A673 (cell line): ENCODE measurements at regions not wholly inside any gene's neighbourhood (a gene's known extent, or its start where the extent isn't known, plus 50 kb on each side); places are given as distances from the start of the nearest gene placed in this dataset.

Experiments used
- BruUV-seq: library from RNA; stranded (reverse); fragments of 400-500 nt; replicated peaks from 2 replicates; lab custom pipeline; 2021; lab: Mats Ljungman, UMichigan
- CTCF ChIA-PET: fragments of 300-600 bp; sonication (Branson Sonifier 250); formaldehyde crosslinking; loops from one replicate; lab custom pipeline; 2022; ENCODE audit warnings: antibody characterized with exemption; lab: Charles Lee
- POLR2A ChIA-PET: fragments of 300-600 bp; sonication (Branson Sonifier 250); formaldehyde crosslinking; loops from one replicate; lab custom pipeline; 2022; ENCODE audit warnings: antibody characterized with exemption; ENCODE audit not compliant: low non-redundant PET; lab: Charles Lee
- DNase-seq: peaks from one replicate; pipeline ENCODE4 v3.0.0-alpha.2; 2015; ENCODE audit warnings: low spot score
- H3K27ac ChIP-seq: fragments of 200-600 bp; sonication (generic); 2 replicates; pipeline ENCODE4 v1.5.1; 2016; ENCODE audit warnings: mixed run types, low read depth, mild to moderate bottlenecking, mixed read lengths, antibody characterized with exemption, low read length; ENCODE audit not compliant: poor library complexity, severe bottlenecking
- H3K27me3 ChIP-seq: fragments of 200-600 bp; sonication (generic); replicated peaks from 2 replicates; pipeline ENCODE4 v1.6.1; 2017; ENCODE audit warnings: mixed run types, low read depth, mild to moderate bottlenecking, mixed read lengths, antibody characterized with exemption, low read length; ENCODE audit not compliant: insufficient read depth, poor library complexity
- H3K36me3 ChIP-seq: fragments of 200-600 bp; sonication (generic); 2 replicates; pipeline ENCODE4 v1.6.1; 2016; ENCODE audit warnings: mixed run types, mild to moderate bottlenecking, mixed read lengths, antibody characterized with exemption, low read length; ENCODE audit not compliant: insufficient read depth, poor library complexity, severe bottlenecking
- H3K4me1 ChIP-seq: fragments of 200-600 bp; sonication (generic); 2 replicates; pipeline ENCODE4 v1.6.1; 2017; ENCODE audit warnings: mixed run types, mild to moderate bottlenecking, mixed read lengths, antibody characterized with exemption, low read length; ENCODE audit not compliant: insufficient read depth, poor library complexity, severe bottlenecking
- H3K4me3 ChIP-seq: fragments of 200-600 bp; sonication (generic); 2 replicates; pipeline ENCODE4 v1.5.1; 2016; ENCODE audit warnings: low read depth, mixed run types, mild to moderate bottlenecking, mixed read lengths, low read length; ENCODE audit not compliant: poor library complexity, severe bottlenecking
- H3K9me3 ChIP-seq: fragments of 200-600 bp; sonication (generic); 2 replicates; pipeline ENCODE4 v1.6.1; 2016; ENCODE audit warnings: mixed run types, low read depth, mild to moderate bottlenecking, mixed read lengths, antibody characterized with exemption, low read length; ENCODE audit not compliant: poor library complexity, severe bottlenecking
- EZH2 ChIP-seq: fragments of 200-600 bp; sonication (generic); IDR thresholded peaks from 2 replicates; pipeline ENCODE4 v1.6.1; 2017; ENCODE audit warnings: borderline replicate concordance, low read depth, mild to moderate bottlenecking, mixed read lengths, antibody characterized with exemption, low read length; ENCODE audit not compliant: poor library complexity, severe bottlenecking
- intact Hi-C: fragments of 100-400 bp; cut with micrococcal nuclease; formaldehyde crosslinking; loops from one replicate; pipeline ENCODE4 v1.10.0; 2022; ENCODE audit not compliant: unreplicated experiment
- TF ChIP-seq, protein P1 (sequence below): fragments of 300-800, 200-600 bp; sonication (generic); conservative IDR thresholded peaks from 2 replicates; pipeline ENCODE4 v1.5.1; 2017; ENCODE audit warnings: low read depth, mild to moderate bottlenecking, antibody characterized with exemption, low read length, moderate library complexity, mixed read lengths

DNA sequence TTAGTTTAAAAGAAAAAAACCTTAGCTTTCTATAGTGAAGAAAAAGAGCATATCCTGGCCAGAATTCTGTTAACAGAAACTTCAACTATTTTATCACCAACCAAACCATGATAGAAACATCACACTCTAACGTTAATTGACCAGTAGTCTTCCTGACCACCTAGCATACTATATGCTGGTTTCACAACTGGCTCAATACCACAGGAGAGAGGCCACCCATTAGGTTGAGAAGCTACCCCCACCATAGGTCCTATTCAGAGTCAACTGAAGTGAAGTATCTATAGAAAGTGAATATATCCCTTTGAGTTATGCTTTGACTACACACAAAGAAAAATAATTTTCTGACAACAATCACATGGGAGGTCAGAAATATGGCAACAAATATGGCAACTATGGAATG, 85.2 kb upstream of the STK17B start:
- CTCF ChIA-PET = no interaction called here
- TF ChIP-seq, protein P1, sequence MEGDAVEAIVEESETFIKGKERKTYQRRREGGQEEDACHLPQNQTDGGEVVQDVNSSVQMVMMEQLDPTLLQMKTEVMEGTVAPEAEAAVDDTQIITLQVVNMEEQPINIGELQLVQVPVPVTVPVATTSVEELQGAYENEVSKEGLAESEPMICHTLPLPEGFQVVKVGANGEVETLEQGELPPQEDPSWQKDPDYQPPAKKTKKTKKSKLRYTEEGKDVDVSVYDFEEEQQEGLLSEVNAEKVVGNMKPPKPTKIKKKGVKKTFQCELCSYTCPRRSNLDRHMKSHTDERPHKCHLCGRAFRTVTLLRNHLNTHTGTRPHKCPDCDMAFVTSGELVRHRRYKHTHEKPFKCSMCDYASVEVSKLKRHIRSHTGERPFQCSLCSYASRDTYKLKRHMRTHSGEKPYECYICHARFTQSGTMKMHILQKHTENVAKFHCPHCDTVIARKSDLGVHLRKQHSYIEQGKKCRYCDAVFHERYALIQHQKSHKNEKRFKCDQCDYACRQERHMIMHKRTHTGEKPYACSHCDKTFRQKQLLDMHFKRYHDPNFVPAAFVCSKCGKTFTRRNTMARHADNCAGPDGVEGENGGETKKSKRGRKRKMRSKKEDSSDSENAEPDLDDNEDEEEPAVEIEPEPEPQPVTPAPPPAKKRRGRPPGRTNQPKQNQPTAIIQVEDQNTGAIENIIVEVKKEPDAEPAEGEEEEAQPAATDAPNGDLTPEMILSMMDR = no peak
- TF ChIP-seq EZH2 = no peak
- BruUV-seq = no TSS peak
- Histone ChIP-seq H3K9me3 (no peaks in the 10 kb centered on the region), H3K27ac (no peak overlapping the region), H3K4me1 (no peaks in the 10 kb centered on the region), H3K36me3 (no peaks in the 10 kb centered on the region), H3K4me3 (no peak overlapping the region), H3K27me3 (no peaks in the 10 kb centered on the region)
- DNase-seq = no peak
- POLR2A ChIA-PET = no interaction called here
- intact Hi-C loops = no loop called here

DNA sequence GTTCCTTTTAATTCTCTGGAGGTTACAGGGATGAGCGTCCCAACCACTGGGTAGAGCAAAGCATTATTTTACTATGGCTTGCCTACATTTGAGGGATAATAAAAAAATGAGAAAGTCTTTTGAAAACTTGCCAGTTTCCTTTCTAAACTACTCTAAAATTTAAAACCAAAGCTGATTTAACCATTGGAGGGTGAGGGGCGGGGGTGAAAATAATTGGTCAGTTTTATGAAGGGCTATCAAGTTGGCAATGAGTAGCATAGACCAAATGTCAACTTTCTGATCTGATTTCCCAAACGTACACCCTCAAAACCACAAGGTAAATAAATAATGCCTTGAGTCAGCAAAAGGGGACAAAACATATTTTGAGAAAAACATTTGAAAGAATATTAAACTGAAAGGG, 85.7 kb upstream of the STK17B start:
- ChIA-PET CTCF (no interaction called here), POLR2A (no interaction called here)
- no peak for DNase-seq
- no TSS peak for BruUV-seq
- Histone ChIP-seq H3K4me3 (no peak overlapping the region), H3K27me3 (no peaks in the 10 kb centered on the region), H3K27ac (no peak overlapping the region), H3K4me1 (no peaks in the 10 kb centered on the region), H3K9me3 (no peaks in the 10 kb centered on the region), H3K36me3 (no peaks in the 10 kb centered on the region)
- TF ChIP-seq EZH2 = no peak
- TF ChIP-seq, protein P1 = no peak
- intact Hi-C loops = no loop called here

DNA sequence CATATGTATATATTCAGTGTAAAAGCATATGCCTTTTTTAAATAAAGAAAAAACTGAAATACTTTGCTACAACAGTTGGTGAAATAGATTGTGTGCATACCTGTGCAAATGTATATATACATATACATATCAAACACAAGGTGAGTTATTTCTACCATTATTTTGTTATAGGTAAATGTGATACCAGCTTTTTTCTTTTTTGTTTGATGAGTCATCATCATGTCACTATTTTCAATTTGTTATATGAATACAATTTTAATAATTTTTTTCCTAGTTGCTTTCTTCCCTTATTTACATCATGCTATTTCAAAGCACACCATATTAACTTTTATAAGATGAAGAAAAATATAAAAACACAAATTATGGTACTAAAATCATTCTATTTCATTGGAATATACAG, 87.0 kb upstream of the STK17B start:
- no peaks in the 10 kb centered on the region for H3K4me1 ChIP-seq
- TF ChIP-seq, protein P1 = no peak
- TF ChIP-seq EZH2 = no peak
- H3K36me3 ChIP-seq = no peaks in the 10 kb centered on the region
- H3K27me3 ChIP-seq = no peaks in the 10 kb centered on the region
- H3K9me3 ChIP-seq = no peaks in the 10 kb centered on the region
- POLR2A ChIA-PET = no interaction called here
- H3K27ac ChIP-seq = no peak overlapping the region
- no peak for DNase-seq
- CTCF ChIA-PET = no interaction called here
- H3K4me3 ChIP-seq = no peak overlapping the region
- BruUV-seq = no TSS peak
- intact Hi-C loops = no loop called here
